CD4-positive, alpha-beta T cell treated with Interleukin-4 for 1 hour (primary cell): ENCODE measurements at regions not wholly inside any gene's neighbourhood (a gene's known extent, or its start where the extent isn't known, plus 50 kb on each side); places are given as distances from the start of the nearest gene placed in this dataset.
"Not testable (repeated sequence)": the region's sequence is repeated elsewhere in the genome, so short reads cannot be mapped to it uniquely, and the experiment has no call there.

ENCODE experiments used
- DNase-seq, 2 donors: peaks; one replicate each; pipeline ENCODE4 v3.0.0-alpha.2; 2020 to 2022

GRCh38 chr15:70602834-70603560, 160.4 kb downstream of the UACA start:
- DNase-seq: no peak

GRCh38 chr15:70602281-70602680, 161.1 kb downstream of the UACA start:
- no peak for DNase-seq

- DNase-seq: no peak
These were observed 165.4 kb downstream of the UACA start for GRCh38 chr15:70597945-70598344.

- no peak for DNase-seq
These were observed 166.2 kb downstream of the UACA start for GRCh38 chr15:70597056-70597603.

- DNase-seq: no peak
These were observed 166.9 kb downstream of the UACA start for GRCh38 chr15:70596354-70597055.

GRCh38 chr15:70593795-70594194, 169.6 kb downstream of the UACA start:
- DNase-seq: no peak

- DNase-seq: no peak
These were observed 173.6 kb downstream of the UACA start for GRCh38 chr15:70589728-70590127.

- no peak for DNase-seq
These were observed 174.1 kb downstream of the UACA start for GRCh38 chr15:70589221-70589620.

GRCh38 chr15:70588613-70589012, 174.7 kb downstream of the UACA start:
- DNase-seq: no peak

- DNase-seq: no peak
These were observed 175.3 kb downstream of the UACA start for GRCh38 chr15:70587896-70588567.

- DNase-seq: not testable (repeated sequence)
These were observed 176.2 kb downstream of the UACA start for GRCh38 chr15:70587012-70587634.

GRCh38 chr15:70586241-70586640, 177.1 kb downstream of the UACA start:
- no peak for DNase-seq

- DNase-seq: no peak
These were observed 177.7 kb downstream of the UACA start for GRCh38 chr15:70585707-70586034.

GRCh38 chr15:70584838-70585706, 178.3 kb downstream of the UACA start:
- peak in 1 of 2 donors; percentile 23 for DNase-seq

- no peak for DNase-seq
These were observed 178.9 kb downstream of the UACA start for GRCh38 chr15:70584441-70584837.

GRCh38 chr15:70583006-70583405, 180.4 kb downstream of the UACA start:
- DNase-seq: no peak

GRCh38 chr15:70582143-70582945, 181.0 kb downstream of the UACA start:
- no peak for DNase-seq

- no peak for DNase-seq
These were observed 182.4 kb downstream of the UACA start for GRCh38 chr15:70580958-70581357.

GRCh38 chr15:70580286-70580685, 183.1 kb downstream of the UACA start:
- DNase-seq: no peak

GRCh38 chr15:70579766-70580165, 183.6 kb downstream of the UACA start:
- no peak for DNase-seq

GRCh38 chr15:70578196-70578595, 185.2 kb downstream of the UACA start:
- no peak for DNase-seq
